GM12878 (cell line): ENCODE measurements at regions not wholly inside any gene's neighbourhood (a gene's known extent, or its start where the extent isn't known, plus 50 kb on each side); places are given as distances from the start of the nearest gene placed in this dataset.

Experiments
- ATAC-seq: fragments of 200-7000 bp; cut with Tn5 transposase; 3 replicates; pipeline ENCODE4 v1.9.1; 2020; ENCODE audit warnings: mild to moderate bottlenecking, moderate library complexity
- BruUV-seq: library from RNA; stranded (reverse); fragments of 400-500 nt; replicated peaks from 2 replicates; lab custom pipeline; 2021; lab: Mats Ljungman, UMichigan
- CTCF ChIA-PET: fragments of 300-600 bp; sonication (Branson Sonifier 250); formaldehyde crosslinking; extraction: SDS; loops from one replicate; lab custom pipeline; 2021; ENCODE audit warnings: inconsistent platforms; lab: Yijun Ruan, JAX
- POLR2A ChIA-PET: fragments of 350-600 bp; formaldehyde crosslinking; extraction: SDS; loops from one replicate; lab custom pipeline; 2021; ENCODE audit warnings: inconsistent platforms; lab: Charles Lee
- RAD21 ChIA-PET: fragments of 300-600 bp; sonication (Branson Sonifier 250); formaldehyde crosslinking; loops from one replicate; lab custom pipeline; 2023; ENCODE audit warnings: antibody characterized with exemption; ENCODE audit not compliant: unreplicated experiment; lab: Charles Lee
- SMC1A ChIA-PET: fragments of 300-600 bp; sonication (Branson Sonifier 250); formaldehyde crosslinking; loops from one replicate; lab custom pipeline; 2023; ENCODE audit not compliant: unreplicated experiment, uncharacterized antibody; lab: Charles Lee
- DNase-seq: peaks from one replicate; pipeline ENCODE4 v3.0.0-alpha.2; 2011; ENCODE audit warnings: low read depth, low spot score
- FAIRE-seq: peaks from 3 replicates; lab custom pipeline; 2011; peaks lifted over from hg19 to GRCh38; lab: Jason Lieb, UNC
- H2AFZ ChIP-seq: 2 replicates; pipeline ENCODE4 v1.6.0; 2011; ENCODE audit warnings: low read depth, low read length, control low read depth; ENCODE audit not compliant: control insufficient read depth
- H3K27ac ChIP-seq: 2 replicates; pipeline ENCODE4 v1.5.1; 2011; ENCODE audit warnings: control low read depth; ENCODE audit not compliant: control insufficient read depth, insufficient read depth
- H3K27me3 ChIP-seq, 2 experiments: replicated peaks in 1 of 2; 2 replicates each; pipeline versions ENCODE4 v1.6.0 to v1.6.1; 2011; ENCODE audit warnings: low read length in 1 of 2; ENCODE audit not compliant: control insufficient read depth in 2 of 2, insufficient read depth in 2 of 2
- H3K36me3 ChIP-seq, 2 experiments: 2 replicates each; pipeline ENCODE4 v1.5.1; 2011; ENCODE audit warnings: low read length in 1 of 2; ENCODE audit not compliant: control insufficient read depth in 2 of 2, insufficient read depth in 2 of 2
- H3K4me1 ChIP-seq: 2 replicates; pipeline ENCODE4 v1.6.1; 2011; ENCODE audit warnings: mild to moderate bottlenecking, low read length, moderate library complexity, mixed read lengths; ENCODE audit not compliant: control insufficient read depth, insufficient read depth
- H3K4me2 ChIP-seq: 2 replicates; pipeline ENCODE4 v1.6.0; 2011; ENCODE audit warnings: control low read depth; ENCODE audit not compliant: control insufficient read depth, insufficient read depth
- H3K4me3 ChIP-seq: fragments of 200-600 bp; sonication (generic); 2 replicates; pipeline ENCODE4 v1.5.1; 2016
- H3K79me2 ChIP-seq: 2 replicates; pipeline ENCODE4 v1.6.0; 2011; ENCODE audit warnings: low read length; ENCODE audit not compliant: control insufficient read depth, insufficient read depth
- H3K9ac ChIP-seq: 2 replicates; pipeline ENCODE4 v1.8.0; 2011; ENCODE audit warnings: low read length, control low read depth, mixed read lengths; ENCODE audit not compliant: control insufficient read depth, insufficient read depth
- H3K9me3 ChIP-seq: replicated peaks from 3 replicates; pipeline ENCODE4 v1.5.1; 2011; ENCODE audit warnings: mild to moderate bottlenecking, low read length; ENCODE audit not compliant: control insufficient read depth, insufficient read depth
- H4K20me1 ChIP-seq: 2 replicates; pipeline ENCODE4 v1.6.0; 2011; ENCODE audit not compliant: control insufficient read depth, insufficient read depth
- ATF3 ChIP-seq: IDR thresholded peaks from 2 replicates; pipeline ENCODE4 v1.6.1; 2011; ENCODE audit warnings: low read depth, mild to moderate bottlenecking, low read length, moderate library complexity, borderline replicate concordance; ENCODE audit errors: extremely low read depth
- EED ChIP-seq: sonication (generic); IDR thresholded peaks from 2 replicates; pipeline ENCODE4 v1.6.1; 2016; ENCODE audit warnings: antibody characterized with exemption, low read depth
- ELK1 ChIP-seq: IDR thresholded peaks from 2 replicates; pipeline ENCODE4 v1.6.1; 2012; ENCODE audit warnings: low read depth, low read length, improper control_type of control experiment
- ESRRA ChIP-seq: IDR thresholded peaks from 2 replicates; pipeline ENCODE4 v1.6.1; 2012; ENCODE audit warnings: mild to moderate bottlenecking, low read length, improper control_type of control experiment
- HCFC1 ChIP-seq: fragments of 150-350 bp; IDR thresholded peaks from 2 replicates; pipeline ENCODE4 v1.6.1; 2014; ENCODE audit warnings: low read length
- MAX ChIP-seq: IDR thresholded peaks from 2 replicates; pipeline ENCODE4 v1.6.1; 2012; ENCODE audit warnings: low read depth, low read length, improper control_type of control experiment
- MTA3 ChIP-seq: IDR thresholded peaks from 2 replicates; pipeline ENCODE4 v1.6.1; 2012; ENCODE audit warnings: low read length, inconsistent platforms, borderline replicate concordance
- PBX3 ChIP-seq: IDR thresholded peaks from 2 replicates; pipeline ENCODE4 v1.6.1; 2011; ENCODE audit warnings: mild to moderate bottlenecking, low read depth, low read length, moderate library complexity; ENCODE audit not compliant: insufficient replicate concordance
- PML ChIP-seq: IDR thresholded peaks from 2 replicates; pipeline ENCODE4 v1.6.1; 2012; ENCODE audit warnings: low read length, inconsistent platforms
- POLR2A ChIP-seq: IDR thresholded peaks from 2 replicates; pipeline ENCODE4 v1.6.1; 2011; ENCODE audit warnings: low read depth, mild to moderate bottlenecking, low read length
- POLR2AphosphoS2 ChIP-seq: IDR thresholded peaks from 2 replicates; pipeline ENCODE4 v1.6.1; 2011; ENCODE audit warnings: low read depth, mild to moderate bottlenecking, low read length, improper control_type of control experiment, moderate library complexity
- PRDM15 ChIP-seq: fragments of 450-650 bp; formaldehyde crosslinking; IDR thresholded peaks from 2 replicates; pipeline ENCODE4 v1.4.0; 2020; ENCODE audit warnings: mild to moderate bottlenecking, moderate library complexity
- SRF ChIP-seq, 2 experiments: IDR thresholded peaks; 2 replicates each; pipeline ENCODE4 v1.6.1; 2011; ENCODE audit warnings: low read depth in 2 of 2, low read length in 2 of 2, mild to moderate bottlenecking in 1 of 2, moderate library complexity in 1 of 2
- STAT1 ChIP-seq: fragments of 450-650 bp; conservative IDR thresholded peaks from 2 replicates; pipeline ENCODE4 v1.6.1; 2014; ENCODE audit warnings: antibody characterized with exemption, mild to moderate bottlenecking
- YBX1 ChIP-seq: fragments of 450-650 bp; IDR thresholded peaks from 2 replicates; pipeline ENCODE4 v1.6.1; 2016; ENCODE audit warnings: antibody characterized with exemption
- ZNF207 ChIP-seq: fragments of 450-650 bp; IDR thresholded peaks from 2 replicates; pipeline ENCODE4 v1.6.1; 2014; ENCODE audit warnings: antibody characterized with exemption, mild to moderate bottlenecking, borderline replicate concordance
- ZNF217 ChIP-seq: fragments of 450-650 bp; IDR thresholded peaks from 2 replicates; pipeline ENCODE4 v1.6.1; 2017; ENCODE audit warnings: antibody characterized with exemption, mild to moderate bottlenecking
- WGBS: methylation state at CpG from one replicate; pipeline ENCODE4 v1.1.6; 2016; ENCODE audit warnings: low lambda C conversion rate; ENCODE audit not compliant: insufficient replicate concordance, insufficient coverage; ENCODE audit errors: missing lambda C conversion rate; 5-methylcytosine and 5-hydroxymethylcytosine counted together
- in situ Hi-C: fragments of 300-500 bp; cut with MboI; formaldehyde crosslinking; loops from 9 replicates; pipeline ENCODE4 v1.14.3; 2018; ENCODE audit warnings: mixed read lengths
- intact Hi-C: fragments of 100-400 bp; cut with micrococcal nuclease; formaldehyde crosslinking; loops from one replicate; pipeline ENCODE4 v1.14.2; 2022; ENCODE audit not compliant: unreplicated experiment

GRCh38 chr18:4597301-4597700 is 142.2 kb upstream of the DLGAP1 start:
- H4K20me1 ChIP-seq = no peaks in the 10 kb centered on the region
- no TSS peak for BruUV-seq
- in situ Hi-C loops = no loop called here

More at GRCh38 chr18:4597301-4597700, 142.2 kb upstream of the DLGAP1 start:
- FAIRE-seq = no peak
- ChIA-PET CTCF (no interaction called here), RAD21 (no interaction called here), SMC1A (interaction anchor here (1.2 kb wide), 1 partner anchor 435 kb away, joined by 3 read pairs; no protein-coding TSS in a partner anchor), POLR2A (no interaction called here)
- Histone ChIP-seq H3K9me3 (no peaks in the 10 kb centered on the region), H3K27me3 (no peaks in the 10 kb centered on the region), H3K79me2 (no peaks in the 10 kb centered on the region), H3K4me3 (no peak overlapping the region), H3K9ac (no peak overlapping the region), H3K4me1 (no peaks in the 10 kb centered on the region), H3K4me2 (no peak overlapping the region), H3K36me3 (no peaks in the 10 kb centered on the region), H3K27ac (no peak overlapping the region), H2AFZ (no peak overlapping the region)
- DNase-seq = no peak
- TF ChIP-seq MAX (no peak), ATF3 (no peak), MTA3 (no peak), ZNF217 (no peak), ZNF207 (no peak), STAT1 (no peak), PML (no peak), SRF (IDR thresholded peaks at IDR 0.05; ENCODE audit: low read depth in 2 of 2, low read length in 2 of 2) (no peak), POLR2AphosphoS2 (no peak), HCFC1 (no peak), ESRRA (no peak), PBX3 (no peak), PRDM15 (no peak), EED (no peak), ELK1 (no peak), POLR2A (no peak), YBX1 (no peak)
- no peak for ATAC-seq
- intact Hi-C loops = no loop called here
- 27% methylated on average over 3 of the region's 3 CpGs for WGBS
